Tibial artery (tissue), 4 donors: ENCODE measurements at regions not wholly inside any gene's neighbourhood (a gene's known extent, or its start where the extent isn't known, plus 50 kb on each side); places are given as distances from the start of the nearest gene placed in this dataset.
"Not testable (repeated sequence)": the region's sequence is repeated elsewhere in the genome, so short reads cannot be mapped to it uniquely, and the experiment has no call there.

ENCODE experiments used
- DNase-seq, 2 donors: peaks; one replicate each; pipeline ENCODE4 v3.0.0-alpha.2; 2019
- H3K27ac ChIP-seq, 2 donors: fragments of 200-600 bp; sonication (generic) in 1 of 2; 1 replicate in 1 of 2; 2 replicates in 1 of 2; pipeline ENCODE4 v1.5.1; 2018 to 2019; ENCODE audit warnings: mild to moderate bottlenecking in 1 of 2
- H3K27me3 ChIP-seq, 2 donors: fragments of 200-600 bp; sonication (generic) in 1 of 2; one replicate each; pipeline versions ENCODE4 v1.5.1 to v1.6.0; 2016 to 2019
- H3K36me3 ChIP-seq, 3 donors: fragments of 200-600 bp; sonication (generic) in 2 of 3; one replicate each; pipeline ENCODE4 v1.5.1; 2016 to 2019; ENCODE audit warnings: mild to moderate bottlenecking in 2 of 3
- H3K4me1 ChIP-seq, 4 donors: fragments of 200-600 bp; sonication (generic) in 2 of 4; 1 replicate in 3 of 4; 2 replicates in 1 of 4; pipeline ENCODE4 v1.5.1; 2016 to 2019
- H3K4me3 ChIP-seq, 2 donors: fragments of 200-600 bp; sonication (generic) in 1 of 2; 1 replicate in 1 of 2; 2 replicates in 1 of 2; pipeline ENCODE4 v1.5.1; 2018 to 2019; ENCODE audit warnings: mild to moderate bottlenecking in 2 of 2
- H3K9me3 ChIP-seq, 3 donors: fragments of 200-600 bp; sonication (generic) in 1 of 3; one replicate each; pipeline ENCODE4 v1.5.1; 2016 to 2019
- intact Hi-C: fragments of 100-400 bp; cut with DNase I; formaldehyde crosslinking; loops from one replicate; pipeline ENCODE4 v1.15.0; 2023; ENCODE audit warnings: low total_unique reads
- TF ChIP-seq, protein P1 (sequence below), 2 experiments: fragments of 200-600 bp in 1 of 2; fragments of 450-650 bp in 1 of 2; IDR thresholded peaks; one replicate each; pipeline ENCODE4 v1.5.1; 2017 to 2019; ENCODE audit warnings: antibody characterized with exemption in 2 of 2, mild to moderate bottlenecking in 1 of 2, moderate library complexity in 1 of 2

- no peaks in the 10 kb centered on the region for H3K9me3 ChIP-seq
- H3K4me3 ChIP-seq: no peak overlapping the region
- peak overlapping the region; percentile 28 to 39 for H3K27ac ChIP-seq
- DNase-seq: no peak
- H3K36me3 ChIP-seq: no peaks in the 10 kb centered on the region
- H3K27me3 ChIP-seq: no peaks in the 10 kb centered on the region
- intact Hi-C loops: no loop called here
- TF ChIP-seq, protein P1, sequence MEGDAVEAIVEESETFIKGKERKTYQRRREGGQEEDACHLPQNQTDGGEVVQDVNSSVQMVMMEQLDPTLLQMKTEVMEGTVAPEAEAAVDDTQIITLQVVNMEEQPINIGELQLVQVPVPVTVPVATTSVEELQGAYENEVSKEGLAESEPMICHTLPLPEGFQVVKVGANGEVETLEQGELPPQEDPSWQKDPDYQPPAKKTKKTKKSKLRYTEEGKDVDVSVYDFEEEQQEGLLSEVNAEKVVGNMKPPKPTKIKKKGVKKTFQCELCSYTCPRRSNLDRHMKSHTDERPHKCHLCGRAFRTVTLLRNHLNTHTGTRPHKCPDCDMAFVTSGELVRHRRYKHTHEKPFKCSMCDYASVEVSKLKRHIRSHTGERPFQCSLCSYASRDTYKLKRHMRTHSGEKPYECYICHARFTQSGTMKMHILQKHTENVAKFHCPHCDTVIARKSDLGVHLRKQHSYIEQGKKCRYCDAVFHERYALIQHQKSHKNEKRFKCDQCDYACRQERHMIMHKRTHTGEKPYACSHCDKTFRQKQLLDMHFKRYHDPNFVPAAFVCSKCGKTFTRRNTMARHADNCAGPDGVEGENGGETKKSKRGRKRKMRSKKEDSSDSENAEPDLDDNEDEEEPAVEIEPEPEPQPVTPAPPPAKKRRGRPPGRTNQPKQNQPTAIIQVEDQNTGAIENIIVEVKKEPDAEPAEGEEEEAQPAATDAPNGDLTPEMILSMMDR (IDR thresholded peaks at IDR 0.05): no peak
- peaks cover 0 to 25% (median 10%) of the 10 kb centered on the region in 4 donors for H3K4me1 ChIP-seq
Measured at GRCh38 chr3:28151608-28152228, 89.7 kb upstream of the CMC1 start.

- no peak for DNase-seq
- Histone ChIP-seq H3K9me3 (peaks cover 0 to 23% (median 5%) of the 10 kb centered on the region in 3 donors), H3K27me3 (no peaks in the 10 kb centered on the region), H3K4me1 (peaks cover 0 to 17% (median 6%) of the 10 kb centered on the region in 4 donors), H3K4me3 (no peak overlapping the region), H3K27ac (no peak overlapping the region), H3K36me3 (no peaks in the 10 kb centered on the region)
- intact Hi-C loops: no loop called here
- TF ChIP-seq, protein P1 (IDR thresholded peaks at IDR 0.05): no peak
Measured at GRCh38 chr3:28155631-28156030, 85.8 kb upstream of the CMC1 start.

DNA sequence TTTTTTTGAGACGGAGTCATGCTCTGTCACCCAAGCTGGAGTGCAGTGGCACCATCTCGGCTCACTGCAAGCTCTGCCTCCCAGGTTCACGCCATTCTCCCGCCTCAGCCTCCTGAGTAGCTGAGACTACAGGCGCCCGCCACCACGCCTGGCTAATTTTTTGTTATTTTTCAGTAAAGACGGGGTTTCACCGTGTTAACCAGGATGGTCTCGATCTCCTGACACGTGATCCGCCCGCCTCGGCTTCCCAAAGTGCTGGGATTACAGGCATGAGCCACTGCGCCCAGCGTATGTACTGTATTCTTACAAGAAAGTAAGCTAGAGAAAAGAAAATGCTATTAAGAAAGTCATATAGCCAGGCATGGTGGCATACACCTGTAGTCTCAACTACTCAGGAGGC is 84.8 kb upstream of the CMC1 start:
- H3K4me3 ChIP-seq, H3K4me1 ChIP-seq, H3K27me3 ChIP-seq, H3K27ac ChIP-seq, intact Hi-C loops, DNase-seq, H3K36me3 ChIP-seq: not testable (repeated sequence)
- peaks cover 0 to 23% (median 5%) of the 10 kb centered on the region in 3 donors for H3K9me3 ChIP-seq

DNA sequence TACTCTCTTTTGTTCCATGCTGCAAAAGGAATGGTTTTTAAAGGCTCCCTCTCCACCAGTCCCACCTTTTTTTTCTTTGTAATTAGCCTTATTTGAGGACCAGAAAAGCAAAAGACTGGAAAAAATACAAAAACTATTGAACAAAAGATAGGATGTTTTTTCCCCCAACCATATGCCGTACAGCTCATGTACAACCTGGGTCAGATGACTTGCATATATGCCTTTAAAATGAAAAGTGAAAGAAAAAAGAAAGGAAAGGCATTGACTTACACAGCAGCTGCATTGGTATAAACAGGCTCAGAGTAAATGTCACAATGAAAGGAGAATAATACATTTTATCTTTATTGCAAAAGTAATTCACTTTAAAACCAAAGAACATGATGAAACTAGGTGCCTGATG is 69.5 kb upstream of the CMC1 start:
- no peak overlapping the region for H3K4me3 ChIP-seq
- H3K27ac ChIP-seq: no peak overlapping the region
- intact Hi-C loops: no loop called here
- DNase-seq: no peak
- H3K4me1 ChIP-seq: no peaks in the 10 kb centered on the region
- H3K27me3 ChIP-seq: no peaks in the 10 kb centered on the region
- no peaks in the 10 kb centered on the region for H3K9me3 ChIP-seq
- H3K36me3 ChIP-seq: no peaks in the 10 kb centered on the region
- TF ChIP-seq, protein P1 (IDR thresholded peaks at IDR 0.05): no peak

DNA sequence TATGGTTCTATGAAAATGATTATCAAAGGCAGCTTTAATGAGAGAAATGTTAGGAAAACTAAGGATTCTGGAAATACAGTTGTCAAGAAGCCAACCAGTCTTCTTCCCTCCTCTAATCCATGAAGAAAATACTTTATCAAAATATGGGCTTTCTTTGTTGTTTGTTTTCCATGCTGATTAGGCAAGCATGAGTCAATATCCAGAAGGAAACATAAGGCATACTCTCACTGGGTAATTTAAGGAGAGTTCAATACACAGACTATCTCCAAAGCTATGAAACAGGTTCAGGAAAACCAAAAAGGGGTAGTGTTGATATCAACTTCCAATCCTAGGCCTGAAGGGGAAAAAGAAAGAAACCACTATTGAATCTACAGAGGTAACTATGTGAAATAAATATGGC is 68.7 kb upstream of the CMC1 start:
- intact Hi-C loops: no loop called here
- TF ChIP-seq, protein P1 (IDR thresholded peaks at IDR 0.05): no peak
- no peaks in the 10 kb centered on the region for H3K4me1 ChIP-seq
- H3K27me3 ChIP-seq: no peaks in the 10 kb centered on the region
- no peaks in the 10 kb centered on the region for H3K9me3 ChIP-seq
- no peak for DNase-seq
- H3K4me3 ChIP-seq: no peak overlapping the region
- no peak overlapping the region for H3K27ac ChIP-seq
- no peaks in the 10 kb centered on the region for H3K36me3 ChIP-seq

DNA sequence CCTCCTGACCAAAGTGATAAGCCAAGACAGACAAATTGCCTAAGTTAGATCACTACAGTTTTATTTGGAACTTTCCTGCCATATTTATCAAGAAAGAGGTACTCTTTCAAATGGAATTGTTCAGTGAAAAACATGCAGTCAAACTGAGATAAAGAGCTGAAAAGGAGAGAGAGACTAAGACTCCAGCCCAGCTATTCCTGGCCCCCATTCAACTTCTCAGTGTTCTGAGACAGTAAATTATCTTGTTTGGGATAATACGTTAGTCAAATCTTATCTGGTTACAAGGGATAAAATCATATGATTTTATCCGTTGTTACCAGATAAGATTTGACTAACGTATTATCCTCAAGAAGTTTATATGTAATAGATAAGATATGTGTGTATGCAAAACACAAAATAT is 67.6 kb upstream of the CMC1 start:
- no peaks in the 10 kb centered on the region for H3K27me3 ChIP-seq
- TF ChIP-seq, protein P1 (IDR thresholded peaks at IDR 0.05): no peak

More for the DNA sequence above, 67.6 kb upstream of the CMC1 start:
- Histone ChIP-seq H3K27ac (no peak overlapping the region), H3K4me3 (no peak overlapping the region), H3K4me1 (no peaks in the 10 kb centered on the region), H3K36me3 (no peaks in the 10 kb centered on the region), H3K9me3 (no peaks in the 10 kb centered on the region)
- intact Hi-C loops: no loop called here
- DNase-seq: no peak
